Stimulated activated CD4-positive, alpha-beta T cell treated with anti-CD3 and anti-CD28 coated beads, Interleukin-4, amount 100 ng/mL, for 24 hours (primary cell): ENCODE measurements at regions not wholly inside any gene's neighbourhood (a gene's known extent, or its start where the extent isn't known, plus 50 kb on each side); places are given as distances from the start of the nearest gene placed in this dataset.

Experiments
- DNase-seq: peaks from one replicate; pipeline ENCODE4 v3.0.0-alpha.2; 2020

DNA sequence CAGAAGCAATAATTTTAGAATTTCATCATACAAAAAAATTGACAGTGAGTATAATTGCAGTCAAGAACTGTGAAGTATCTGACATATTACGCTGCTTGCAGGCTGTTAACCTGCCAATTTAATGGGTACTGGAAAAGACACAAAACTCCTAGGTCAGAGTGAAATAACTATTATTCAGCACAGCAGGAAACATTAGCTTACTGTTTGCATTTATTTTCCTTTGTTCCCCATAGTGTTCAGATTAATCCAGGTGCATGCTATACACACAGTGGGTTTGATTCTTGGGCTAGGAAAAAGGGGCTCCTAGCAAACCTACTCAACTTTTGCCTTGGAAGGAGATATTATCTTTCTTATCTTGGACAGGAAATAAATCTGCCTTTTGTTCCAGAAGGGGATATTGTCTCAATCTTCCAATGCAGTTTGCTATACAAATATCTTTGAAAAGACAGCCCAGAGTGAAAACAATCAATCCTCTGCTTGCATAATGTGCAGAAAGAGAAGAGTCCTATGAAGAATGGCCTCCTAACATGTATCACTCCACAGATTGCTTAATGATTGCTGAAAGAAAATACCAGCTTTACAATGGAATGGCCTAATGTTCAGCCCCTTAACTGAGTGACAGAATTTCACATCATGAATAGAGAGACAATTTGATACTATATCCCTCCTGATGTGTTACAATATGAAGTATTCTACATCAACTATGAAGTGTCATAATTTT, 443.4 kb downstream of the TBC1D4 start:
- no peak for DNase-seq

DNA sequence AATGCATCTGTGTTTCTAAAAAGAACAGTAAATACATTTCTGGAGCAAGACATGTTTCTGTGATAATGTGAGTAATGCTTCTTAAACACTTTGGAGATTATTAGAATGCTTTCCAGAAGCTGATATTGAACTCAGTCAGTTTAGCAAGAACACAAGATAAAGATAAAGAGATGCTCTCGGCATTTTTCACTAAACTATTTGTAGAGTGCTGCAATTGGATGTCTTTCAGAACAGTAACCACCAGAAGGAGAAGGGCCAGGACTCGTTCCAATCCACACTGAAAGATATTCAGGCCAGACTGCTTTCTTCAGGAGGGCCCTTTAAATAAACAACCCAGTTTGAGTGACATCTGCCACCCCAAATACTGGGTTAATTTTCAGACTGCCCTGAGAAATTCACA, 456.0 kb downstream of the TBC1D4 start:
- no peak for DNase-seq

GRCh38 chr13:75024602-75025001, 457.4 kb downstream of the TBC1D4 start:
- DNase-seq: no peak

DNA sequence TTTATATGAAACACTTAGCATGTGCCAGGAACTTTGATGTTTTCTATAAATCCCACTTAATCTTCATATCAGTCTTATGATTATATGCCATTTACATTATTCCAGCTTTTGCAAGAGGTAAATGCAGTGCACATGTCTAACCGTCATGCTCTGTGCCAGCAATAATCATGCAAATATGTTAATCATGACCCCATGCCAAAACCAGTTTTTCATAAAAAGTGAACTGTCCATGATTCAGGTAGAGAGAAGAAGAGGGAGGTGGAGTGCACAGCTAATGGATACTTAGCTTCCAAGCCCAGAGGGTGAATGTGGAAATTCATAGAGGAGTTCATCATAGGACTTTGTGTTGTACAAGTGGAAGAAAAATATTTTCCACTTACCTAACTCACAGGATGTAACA, 458.4 kb downstream of the TBC1D4 start:
- DNase-seq: no peak

DNA sequence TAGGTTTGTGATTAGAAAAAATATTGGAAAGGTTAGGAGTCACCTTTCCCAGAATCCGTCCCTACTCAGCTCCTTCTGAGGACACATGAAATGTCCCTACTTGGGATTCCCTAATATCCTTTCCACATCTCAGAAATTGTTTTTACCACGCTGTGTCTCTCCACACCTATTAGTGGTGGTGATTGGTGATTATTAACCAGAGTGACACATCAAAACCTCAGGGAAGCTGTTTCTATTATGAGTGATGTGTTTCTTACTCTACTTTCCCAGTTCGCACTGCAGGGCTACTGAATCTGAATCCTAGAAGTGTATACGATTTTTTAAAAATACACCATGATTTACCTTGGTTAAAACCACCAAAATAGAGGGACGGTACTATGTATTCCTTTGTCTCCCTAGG, 460.8 kb downstream of the TBC1D4 start:
- DNase-seq: no peak

DNA sequence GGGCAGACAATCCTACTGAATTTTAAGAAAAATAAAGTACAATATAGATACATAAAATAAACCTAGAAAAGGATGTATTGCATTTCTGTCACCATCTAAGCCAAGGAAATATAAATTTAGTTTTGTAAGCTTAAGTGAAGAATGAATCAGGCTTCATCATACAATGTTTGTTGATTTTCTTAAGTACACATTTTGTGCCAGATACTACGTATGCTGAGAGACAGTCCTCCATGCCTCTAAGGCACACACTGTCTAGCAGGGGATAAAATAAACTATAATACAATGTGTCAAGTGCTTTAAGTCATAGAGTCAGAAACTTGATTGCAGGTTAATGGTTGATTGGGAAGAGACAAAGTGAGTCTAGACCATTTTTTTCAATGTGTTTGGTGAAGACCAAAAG, 465.7 kb downstream of the TBC1D4 start:
- DNase-seq: no peak

GRCh38 chr13:75013818-75014217, 468.2 kb downstream of the TBC1D4 start:
- DNase-seq: no peak

DNA sequence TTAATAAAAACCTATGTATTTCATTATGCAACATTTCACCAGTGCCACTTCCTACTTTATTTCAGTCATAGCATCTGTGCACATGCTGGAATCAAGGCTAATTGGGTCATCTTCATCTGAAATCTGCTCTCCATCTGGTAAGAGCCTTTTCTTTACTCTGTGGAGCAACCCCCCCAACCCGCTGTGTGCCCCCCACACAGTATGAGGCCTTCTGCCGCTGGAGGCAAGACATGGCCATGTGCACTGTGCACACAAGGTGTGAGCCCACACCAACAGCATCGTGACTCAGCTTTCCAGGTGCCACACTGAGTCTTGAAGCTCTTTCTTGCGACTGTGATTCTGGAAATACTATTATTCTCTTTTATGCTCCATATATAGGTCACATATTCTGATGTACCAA, 471.0 kb downstream of the TBC1D4 start:
- no peak for DNase-seq

GRCh38 chr13:75008926-75009325, 473.0 kb downstream of the TBC1D4 start:
- no peak for DNase-seq

- no peak for DNase-seq
Observed at GRCh38 chr13:74990992-74991391, 491.0 kb downstream of the TBC1D4 start.

GRCh38 chr13:74987124-74987690, 494.8 kb downstream of the TBC1D4 start:
- DNase-seq: no peak

GRCh38 chr13:74986609-74987008, 495.4 kb downstream of the TBC1D4 start:
- no peak for DNase-seq

- DNase-seq: no peak
Observed at GRCh38 chr13:74979703-74980102, 502.3 kb downstream of the TBC1D4 start.

DNA sequence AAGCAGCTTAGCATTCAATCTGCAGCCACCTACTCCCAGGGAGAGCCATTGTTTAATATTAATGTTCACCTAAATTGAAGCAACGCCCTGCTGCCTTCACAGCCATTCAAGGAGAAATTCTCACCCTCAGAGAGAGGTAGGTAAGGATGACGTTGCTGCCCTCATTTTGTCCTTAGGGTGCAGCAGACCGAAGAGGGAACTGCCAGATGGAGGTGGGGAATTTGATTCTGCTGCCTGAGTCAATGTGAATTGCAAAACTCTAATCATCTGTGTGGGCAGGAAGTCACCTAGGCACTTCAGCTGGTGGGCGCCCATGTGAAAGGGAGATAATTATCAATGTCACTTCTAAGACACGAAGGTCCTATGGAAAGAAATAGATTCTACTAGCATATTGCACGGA, 503.4 kb downstream of the TBC1D4 start:
- no peak for DNase-seq

GRCh38 chr13:74977498-74977897, 504.5 kb downstream of the TBC1D4 start:
- DNase-seq: no peak

DNA sequence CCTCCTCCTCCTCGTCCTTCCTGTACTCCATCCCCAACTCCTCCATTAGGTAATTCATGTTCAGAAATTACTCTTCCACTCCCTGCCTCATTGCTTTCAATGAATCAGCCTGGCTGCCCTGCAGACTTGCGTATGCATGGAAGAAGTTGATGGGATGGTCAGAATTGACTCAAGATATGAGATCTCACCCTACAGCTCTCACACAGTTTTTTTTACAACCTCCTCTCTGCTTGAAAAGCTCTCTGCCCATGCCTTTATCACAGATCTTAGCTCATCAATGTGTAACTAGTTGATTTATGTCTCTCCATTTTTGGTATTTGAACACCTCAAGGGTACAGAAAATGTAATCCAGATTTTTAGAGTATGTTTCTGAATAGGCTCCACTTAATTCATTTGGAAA, 506.9 kb downstream of the TBC1D4 start:
- DNase-seq: no peak

GRCh38 chr13:74973935-74974879, 507.8 kb downstream of the TBC1D4 start:
- DNase-seq: no peak

GRCh38 chr13:74969419-74969818, 512.5 kb downstream of the TBC1D4 start:
- DNase-seq: no peak

- DNase-seq: no peak
Observed at GRCh38 chr13:74966814-74967424, 515.0 kb downstream of the TBC1D4 start.

GRCh38 chr13:74966275-74966674, 515.7 kb downstream of the TBC1D4 start:
- no peak for DNase-seq

- no peak for DNase-seq
Observed at GRCh38 chr13:74945637-74946036, 536.3 kb downstream of the TBC1D4 start.

GRCh38 chr13:74931698-74932433, 550.1 kb downstream of the TBC1D4 start:
- no peak for DNase-seq
